ENCODE measurements at regions not wholly inside any gene's neighbourhood (a gene's known extent, or its start where the extent isn't known, plus 50 kb on each side); places are given as distances from the start of the nearest gene placed in this dataset.

- Mint-ChIP-seq H3K4me1 (peaks cover 0 to 2% of the 10 kb centered on the region in 2 experiments; a peak in 1 of 4 replicates), H3K9me3 (peaks cover 17 to 18% of the 10 kb centered on the region in 2 experiments), H3K27me3 (ENCODE audit: low read depth) (no peaks in the 10 kb centered on the region), H3K36me3 (ENCODE audit: insufficient read depth in 1 of 3, low read depth in 3 of 3) (peaks cover 8 to 20% (median 19%) of the 10 kb centered on the region in 3 experiments; a peak in 6 of 7 replicates), H3K27ac (no peak overlapping the region), H3K4me3 (no peak overlapping the region)
- Histone ChIP-seq H2BK20ac (ENCODE audit: low read depth, low read length, poor library complexity, severe bottlenecking) (no peak overlapping the region), H2BK5ac (ENCODE audit: insufficient read length, low read length) (no peak overlapping the region), H3K27ac (ENCODE audit: insufficient read length, low read depth, low read length) (no peak overlapping the region), H3K9ac (ENCODE audit: extremely low read depth, insufficient read length, low read length) (no peak overlapping the region), H4K20me1 (ENCODE audit: control insufficient read depth, insufficient read depth, insufficient read length) (no peaks in the 10 kb centered on the region), H2AFZ (ENCODE audit: low read length) (no peak overlapping the region), H3K79me2 (ENCODE audit: insufficient read depth, low read length) (no peaks in the 10 kb centered on the region), H2AK5ac (ENCODE audit: insufficient read length, low read length) (no peak overlapping the region), H3K79me1 (ENCODE audit: insufficient read depth, low read depth, low read length, poor library complexity, severe bottlenecking) (no peaks in the 10 kb centered on the region), H3K4ac (ENCODE audit: low read depth, low read length) (no peak overlapping the region), H3K18ac (ENCODE audit: insufficient read length, low read depth, low read length) (no peak overlapping the region), H3K23ac (ENCODE audit: insufficient read length, low read depth, low read length) (no peak overlapping the region), H3K4me2 (ENCODE audit: insufficient read depth, insufficient read length, low read length) (no peak overlapping the region), H3K56ac (ENCODE audit: insufficient read length, low read depth, low read length) (no peak overlapping the region), H3T11ph (ENCODE audit: low read length) (no peak overlapping the region), H3K27me3 (ENCODE audit: insufficient read depth, low read length) (no peaks in the 10 kb centered on the region), H2BK120ac (ENCODE audit: low read depth, low read length, poor library complexity, severe bottlenecking) (no peak overlapping the region), H3K4me1 (ENCODE audit: insufficient read depth, low read length) (no peaks in the 10 kb centered on the region), H4K5ac (ENCODE audit: insufficient read length, low read depth, low read length) (no peak overlapping the region), H4K91ac (ENCODE audit: insufficient read length, low read depth, low read length) (no peak overlapping the region), H3K23me2 (ENCODE audit: insufficient read length, low read depth, low read length, poor library complexity, severe bottlenecking) (no peaks in the 10 kb centered on the region), H4K8ac (replicated peaks; ENCODE audit: insufficient read length, low read depth, low read length) (no peak overlapping the region), H3K9me3 (ENCODE audit: control insufficient read depth, low read depth, low read length) (no peaks in the 10 kb centered on the region), H2BK12ac (ENCODE audit: insufficient read length, low read depth, low read length) (no peak overlapping the region), H3K14ac (ENCODE audit: insufficient read depth, low read length) (no peak overlapping the region), H2BK15ac (ENCODE audit: low read depth, low read length) (no peak overlapping the region)
- no peak for DNase-seq
- TF ChIP-seq, protein P1, sequence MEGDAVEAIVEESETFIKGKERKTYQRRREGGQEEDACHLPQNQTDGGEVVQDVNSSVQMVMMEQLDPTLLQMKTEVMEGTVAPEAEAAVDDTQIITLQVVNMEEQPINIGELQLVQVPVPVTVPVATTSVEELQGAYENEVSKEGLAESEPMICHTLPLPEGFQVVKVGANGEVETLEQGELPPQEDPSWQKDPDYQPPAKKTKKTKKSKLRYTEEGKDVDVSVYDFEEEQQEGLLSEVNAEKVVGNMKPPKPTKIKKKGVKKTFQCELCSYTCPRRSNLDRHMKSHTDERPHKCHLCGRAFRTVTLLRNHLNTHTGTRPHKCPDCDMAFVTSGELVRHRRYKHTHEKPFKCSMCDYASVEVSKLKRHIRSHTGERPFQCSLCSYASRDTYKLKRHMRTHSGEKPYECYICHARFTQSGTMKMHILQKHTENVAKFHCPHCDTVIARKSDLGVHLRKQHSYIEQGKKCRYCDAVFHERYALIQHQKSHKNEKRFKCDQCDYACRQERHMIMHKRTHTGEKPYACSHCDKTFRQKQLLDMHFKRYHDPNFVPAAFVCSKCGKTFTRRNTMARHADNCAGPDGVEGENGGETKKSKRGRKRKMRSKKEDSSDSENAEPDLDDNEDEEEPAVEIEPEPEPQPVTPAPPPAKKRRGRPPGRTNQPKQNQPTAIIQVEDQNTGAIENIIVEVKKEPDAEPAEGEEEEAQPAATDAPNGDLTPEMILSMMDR (conservative IDR thresholded peaks at IDR 0.05) = no peak
Observed at GRCh38 chr5:124328201-124328600, 418.2 kb downstream of the ZNF608 start.
